OCI-LY3 (cell line): ENCODE measurements at regions not wholly inside any gene's neighbourhood (a gene's known extent, or its start where the extent isn't known, plus 50 kb on each side); places are given as distances from the start of the nearest gene placed in this dataset.

ENCODE experiments used
- H2AFZ ChIP-seq: fragments of 200-600, 300-600 bp; shearing (Covaris generic); 2 replicates; pipeline ENCODE4 v1.6.0; 2014; ENCODE audit warnings: antibody characterized with exemption, low read depth, low read length
- H3K27ac ChIP-seq: fragments of 200-600, 300-600 bp; sonication (generic); 2 replicates; pipeline ENCODE4 v1.5.1; 2014; ENCODE audit warnings: mild to moderate bottlenecking, low read length, moderate library complexity, mixed read lengths
- H3K27me3 ChIP-seq: fragments of 200-600, 300-600 bp; sonication (generic); 2 replicates; pipeline ENCODE4 v1.6.1; 2014; ENCODE audit warnings: low read depth, low read length, mixed read lengths
- H3K36me3 ChIP-seq: fragments of 200-600, 300-600 bp; sonication (generic); replicated peaks from 2 replicates; pipeline ENCODE3; 2014; ENCODE audit warnings: low read depth, low read length, mixed read lengths
- H3K4me1 ChIP-seq: fragments of 300-600, 200-600 bp; sonication (generic); 2 replicates; pipeline ENCODE4 v1.6.1; 2014; ENCODE audit warnings: low read length, mixed read lengths
- H3K4me2 ChIP-seq: fragments of 200-600, 300-600 bp; sonication (generic); 2 replicates; pipeline ENCODE4 v1.6.1; 2014; ENCODE audit warnings: low read length, mixed read lengths
- H3K4me3 ChIP-seq: fragments of 300-600, 200-600 bp; sonication (generic); 2 replicates; pipeline ENCODE4 v1.5.1; 2014; ENCODE audit warnings: antibody characterized with exemption, mild to moderate bottlenecking, low read length, moderate library complexity
- H3K79me2 ChIP-seq: fragments of 300-600, 200-600 bp; shearing (Covaris generic); 2 replicates; pipeline ENCODE4 v1.6.1; 2014; ENCODE audit warnings: mild to moderate bottlenecking, low read length, mixed read lengths
- H3K9ac ChIP-seq: fragments of 300-600, 200-600 bp; shearing (Covaris generic); 2 replicates; pipeline ENCODE4 v1.6.0; 2014; ENCODE audit warnings: mild to moderate bottlenecking, low read length, moderate library complexity
- H3K9me3 ChIP-seq: fragments of 200-600, 300-600 bp; shearing (Covaris generic); 2 replicates; pipeline ENCODE4 v1.6.1; 2014; ENCODE audit warnings: low read length, mixed read lengths; ENCODE audit not compliant: insufficient read depth
- H4K20me1 ChIP-seq: fragments of 200-600, 300-600 bp; sonication (generic); 2 replicates; pipeline ENCODE4 v1.6.1; 2016; ENCODE audit warnings: low read length, mixed read lengths; ENCODE audit not compliant: insufficient read depth
- CTCF ChIP-seq: fragments of 200-600, 300-600 bp; sonication (generic); IDR thresholded peaks from 2 replicates; pipeline ENCODE4 v1.5.1; 2014; ENCODE audit warnings: antibody characterized with exemption, low read length, low read depth
- EZH2phosphoT487 ChIP-seq: fragments of 200-600 bp; shearing (Covaris generic); IDR thresholded peaks from 2 replicates; pipeline ENCODE4 v1.6.1; 2018; ENCODE audit warnings: antibody characterized with exemption, mixed run types, low read depth

- no peak overlapping the region for H2AFZ ChIP-seq
- H3K4me1 ChIP-seq: no peaks in the 10 kb centered on the region
- H3K4me2 ChIP-seq: no peak overlapping the region
- no peak overlapping the region for H3K27ac ChIP-seq
- no peaks in the 10 kb centered on the region for H3K27me3 ChIP-seq
- no peaks in the 10 kb centered on the region for H3K9me3 ChIP-seq
- no peak for TF ChIP-seq EZH2phosphoT487
- no peak for TF ChIP-seq CTCF
- H4K20me1 ChIP-seq: no peaks in the 10 kb centered on the region
- H3K4me3 ChIP-seq: no peak overlapping the region
- no peaks in the 10 kb centered on the region for H3K79me2 ChIP-seq
- no peaks in the 10 kb centered on the region for H3K36me3 ChIP-seq
- no peak overlapping the region for H3K9ac ChIP-seq
Observed at GRCh38 chr2:234133004-234133403, 82.5 kb downstream of the SPP2 start.

- no peak overlapping the region for H3K4me3 ChIP-seq
- H3K27me3 ChIP-seq: no peaks in the 10 kb centered on the region
- no peak overlapping the region for H3K9ac ChIP-seq
- H3K79me2 ChIP-seq: no peaks in the 10 kb centered on the region
- H3K27ac ChIP-seq: no peak overlapping the region
- H3K36me3 ChIP-seq: no peaks in the 10 kb centered on the region
- H4K20me1 ChIP-seq: no peaks in the 10 kb centered on the region
- TF ChIP-seq CTCF (no peak), EZH2phosphoT487 (no peak)
- no peak overlapping the region for H2AFZ ChIP-seq
- no peaks in the 10 kb centered on the region for H3K4me1 ChIP-seq
- no peaks in the 10 kb centered on the region for H3K9me3 ChIP-seq
- H3K4me2 ChIP-seq: no peak overlapping the region
Observed at GRCh38 chr2:234130777-234131181, 80.3 kb downstream of the SPP2 start.

- Histone ChIP-seq H3K9me3 (no peaks in the 10 kb centered on the region), H3K4me2 (no peak overlapping the region), H3K4me3 (no peak overlapping the region), H2AFZ (no peak overlapping the region), H3K4me1 (no peaks in the 10 kb centered on the region), H3K36me3 (no peaks in the 10 kb centered on the region), H3K27ac (no peak overlapping the region), H4K20me1 (no peaks in the 10 kb centered on the region), H3K79me2 (no peaks in the 10 kb centered on the region), H3K9ac (no peak overlapping the region), H3K27me3 (no peaks in the 10 kb centered on the region)
- TF ChIP-seq CTCF (no peak), EZH2phosphoT487 (no peak)
Observed at GRCh38 chr2:234128606-234129005, 78.1 kb downstream of the SPP2 start.
